Occipital lobe (tissue), 1 donor: ENCODE measurements at regions not wholly inside any gene's neighbourhood (a gene's known extent, or its start where the extent isn't known, plus 50 kb on each side); places are given as distances from the start of the nearest gene placed in this dataset.
A peak's percentile ranks its signal among the peaks of the same experiment; 100 is the strongest.

Experiments
- DNase-seq: peaks from one replicate; lab custom pipeline; 2025; lab: John Stamatoyannopoulos, UW

GRCh38 chr3:111311709-111312235 is 230.2 kb upstream of the CD96 start:
- DNase-seq: no peak

- no peak for DNase-seq
Observed at GRCh38 chr3:111314181-111314873, 227.7 kb upstream of the CD96 start.

GRCh38 chr3:111314898-111315297 is 227.1 kb upstream of the CD96 start:
- no peak for DNase-seq

GRCh38 chr3:111315930-111316587 is 225.9 kb upstream of the CD96 start:
- no peak for DNase-seq

GRCh38 chr3:111318289-111318688 is 223.7 kb upstream of the CD96 start:
- DNase-seq: no peak

- DNase-seq: no peak
Observed at GRCh38 chr3:111319598-111319997, 222.4 kb upstream of the CD96 start.

- DNase-seq: no peak
Observed at GRCh38 chr3:111321786-111322185, 220.2 kb upstream of the CD96 start.

GRCh38 chr3:111323019-111323418 is 219.0 kb upstream of the CD96 start:
- DNase-seq: no peak

- DNase-seq: no peak
Observed at GRCh38 chr3:111324151-111324550, 217.8 kb upstream of the CD96 start.

GRCh38 chr3:111324645-111325044 is 217.4 kb upstream of the CD96 start:
- DNase-seq: no peak

- DNase-seq: no peak
Observed at GRCh38 chr3:111325160-111325718, 216.8 kb upstream of the CD96 start.

GRCh38 chr3:111326144-111326995 is 215.6 kb upstream of the CD96 start:
- no peak for DNase-seq

GRCh38 chr3:111331306-111331705 is 210.7 kb upstream of the CD96 start:
- DNase-seq: no peak

GRCh38 chr3:111331912-111332311 is 210.1 kb upstream of the CD96 start:
- DNase-seq: no peak

GRCh38 chr3:111332488-111333080 is 209.4 kb upstream of the CD96 start:
- no peak for DNase-seq

- no peak for DNase-seq
Observed at GRCh38 chr3:111333642-111334041, 208.4 kb upstream of the CD96 start.

- DNase-seq: no peak
Observed at GRCh38 chr3:111335512-111336303, 206.3 kb upstream of the CD96 start.

GRCh38 chr3:111336511-111336910 is 205.5 kb upstream of the CD96 start:
- DNase-seq: no peak

- peak; percentile 4 for DNase-seq
Observed at GRCh38 chr3:111338059-111338698, 203.8 kb upstream of the CD96 start.

- DNase-seq: no peak
Observed at GRCh38 chr3:111339017-111339416, 203.0 kb upstream of the CD96 start.
